SJCRH30 (cell line): ENCODE measurements at regions not wholly inside any gene's neighbourhood (a gene's known extent, or its start where the extent isn't known, plus 50 kb on each side); places are given as distances from the start of the nearest gene placed in this dataset.

Experiments used
- DNase-seq, 2 experiments: peaks; one replicate each; pipeline ENCODE4 v3.0.0-alpha.2; 2015 to 2020
- H3K27ac ChIP-seq: fragments of 250-450 bp; sonication (Bioruptor Pico); 2 replicates; pipeline ENCODE4 v1.5.1; 2020; ENCODE audit warnings: mild to moderate bottlenecking, moderate library complexity
- H3K27me3 ChIP-seq: fragments of 250-450 bp; sonication (Bioruptor Pico); 2 replicates; pipeline ENCODE4 v1.5.1; 2020; ENCODE audit warnings: mild to moderate bottlenecking, moderate library complexity
- H3K36me3 ChIP-seq: fragments of 250-450 bp; sonication (Bioruptor Pico); 2 replicates; pipeline ENCODE4 v1.5.1; 2020; ENCODE audit warnings: mild to moderate bottlenecking, moderate library complexity
- H3K4me1 ChIP-seq: fragments of 250-450 bp; sonication (Bioruptor Pico); 2 replicates; pipeline ENCODE4 v1.5.1; 2020; ENCODE audit warnings: mild to moderate bottlenecking, moderate library complexity
- H3K4me3 ChIP-seq: fragments of 250-450 bp; sonication (Bioruptor Pico); 2 replicates; pipeline ENCODE4 v1.5.1; 2020; ENCODE audit warnings: mild to moderate bottlenecking, moderate library complexity
- H3K9me3 ChIP-seq: fragments of 250-450 bp; sonication (Bioruptor Pico); replicated peaks from 2 replicates; pipeline ENCODE4 v1.5.1; 2020; ENCODE audit warnings: mild to moderate bottlenecking, moderate library complexity

GRCh38 chr5:68423154-68423811, 207.7 kb downstream of the PIK3R1 start:
- H3K4me1 ChIP-seq, result peaks cover 45% of the 10 kb centered on the region
- H3K36me3 ChIP-seq, result no peaks in the 10 kb centered on the region
- no peak for DNase-seq
- no peak overlapping the region for H3K27ac ChIP-seq
- no peaks in the 10 kb centered on the region for H3K9me3 ChIP-seq
- H3K4me3 ChIP-seq, result no peak overlapping the region
- H3K27me3 ChIP-seq, result no peaks in the 10 kb centered on the region

- no peaks in the 10 kb centered on the region for H3K36me3 ChIP-seq
- no peaks in the 10 kb centered on the region for H3K9me3 ChIP-seq
- H3K27ac ChIP-seq, result peak overlapping the region; percentile 49
- H3K27me3 ChIP-seq, result no peaks in the 10 kb centered on the region
- no peak overlapping the region for H3K4me3 ChIP-seq
- peaks cover 38% of the 10 kb centered on the region for H3K4me1 ChIP-seq
- DNase-seq, result peak; percentile 53 to 77
Observed at GRCh38 chr5:68424799-68425537, 209.4 kb downstream of the PIK3R1 start.

- Histone ChIP-seq H3K4me1 (peaks cover 25% of the 10 kb centered on the region), H3K36me3 (no peaks in the 10 kb centered on the region), H3K27ac (no peak overlapping the region), H3K27me3 (no peaks in the 10 kb centered on the region), H3K4me3 (no peak overlapping the region), H3K9me3 (no peaks in the 10 kb centered on the region)
- DNase-seq, result no peak
Observed at GRCh38 chr5:68426586-68426985, 211.0 kb downstream of the PIK3R1 start.

GRCh38 chr5:68428231-68428811, 212.8 kb downstream of the PIK3R1 start:
- no peak for DNase-seq

GRCh38 chr5:68429510-68429909, 214.0 kb downstream of the PIK3R1 start:
- DNase-seq, result no peak
- Histone ChIP-seq H3K27ac (no peak overlapping the region), H3K36me3 (no peaks in the 10 kb centered on the region), H3K4me3 (no peak overlapping the region), H3K9me3 (no peaks in the 10 kb centered on the region), H3K4me1 (peaks cover 26% of the 10 kb centered on the region), H3K27me3 (no peaks in the 10 kb centered on the region)

More at GRCh38 chr5:68428231-68428811, 212.8 kb downstream of the PIK3R1 start:
- no peak overlapping the region for H3K27ac ChIP-seq
- H3K36me3 ChIP-seq, result no peaks in the 10 kb centered on the region
- H3K9me3 ChIP-seq, result no peaks in the 10 kb centered on the region
- H3K4me1 ChIP-seq, result peaks cover 25% of the 10 kb centered on the region
- H3K4me3 ChIP-seq, result no peak overlapping the region
- H3K27me3 ChIP-seq, result no peaks in the 10 kb centered on the region

GRCh38 chr5:68430279-68430678, 214.7 kb downstream of the PIK3R1 start:
- no peak overlapping the region for H3K4me3 ChIP-seq
- H3K27me3 ChIP-seq, result no peaks in the 10 kb centered on the region
- no peak overlapping the region for H3K27ac ChIP-seq
- no peaks in the 10 kb centered on the region for H3K36me3 ChIP-seq
- H3K9me3 ChIP-seq, result no peaks in the 10 kb centered on the region
- peaks cover 18% of the 10 kb centered on the region for H3K4me1 ChIP-seq
- DNase-seq, result no peak

GRCh38 chr5:68431186-68431585, 215.6 kb downstream of the PIK3R1 start:
- no peak for DNase-seq
- H3K27me3 ChIP-seq, result no peaks in the 10 kb centered on the region
- peaks cover 9% of the 10 kb centered on the region for H3K4me1 ChIP-seq
- H3K36me3 ChIP-seq, result no peaks in the 10 kb centered on the region
- H3K27ac ChIP-seq, result no peak overlapping the region
- H3K4me3 ChIP-seq, result no peak overlapping the region
- H3K9me3 ChIP-seq, result no peaks in the 10 kb centered on the region

- H3K27me3 ChIP-seq, result no peaks in the 10 kb centered on the region
- no peaks in the 10 kb centered on the region for H3K36me3 ChIP-seq
- H3K27ac ChIP-seq, result no peak overlapping the region
- no peak overlapping the region for H3K4me3 ChIP-seq
- no peak for DNase-seq
- H3K4me1 ChIP-seq, result peaks cover 7% of the 10 kb centered on the region; the same call in 1 of the 2 replicates
- H3K9me3 ChIP-seq, result no peaks in the 10 kb centered on the region
Observed at GRCh38 chr5:68431601-68432337, 216.2 kb downstream of the PIK3R1 start.

- Histone ChIP-seq H3K4me3 (no peak overlapping the region), H3K4me1 (peaks cover 7% of the 10 kb centered on the region; the same call in 1 of the 2 replicates)
- no peak for DNase-seq
Observed at GRCh38 chr5:68432682-68433081, 217.1 kb downstream of the PIK3R1 start.

GRCh38 chr5:68433526-68433922, 218.0 kb downstream of the PIK3R1 start:
- no peak for DNase-seq
- Histone ChIP-seq H3K4me1 (peaks cover 7% of the 10 kb centered on the region; the same call in 1 of the 2 replicates), H3K27ac (peak overlapping the region; percentile 27; the same call in 1 of the 2 replicates)

More at GRCh38 chr5:68432682-68433081, 217.1 kb downstream of the PIK3R1 start:
- no peaks in the 10 kb centered on the region for H3K27me3 ChIP-seq
- H3K36me3 ChIP-seq, result no peaks in the 10 kb centered on the region
- H3K9me3 ChIP-seq, result no peaks in the 10 kb centered on the region
- H3K27ac ChIP-seq, result no peak overlapping the region

GRCh38 chr5:68433923-68434879, 218.6 kb downstream of the PIK3R1 start:
- H3K27ac ChIP-seq, result peak overlapping the region; percentile 27; the same call in 1 of the 2 replicates
- DNase-seq, result peak; percentile 52 to 53
- H3K27me3 ChIP-seq, result no peaks in the 10 kb centered on the region
- no peaks in the 10 kb centered on the region for H3K36me3 ChIP-seq
- peak overlapping the region; percentile 14; the same call in 1 of the 2 replicates for H3K4me3 ChIP-seq
- H3K4me1 ChIP-seq, result peaks cover 7% of the 10 kb centered on the region; the same call in 1 of the 2 replicates
- H3K9me3 ChIP-seq, result no peaks in the 10 kb centered on the region

More at GRCh38 chr5:68433526-68433922, 218.0 kb downstream of the PIK3R1 start:
- Histone ChIP-seq H3K36me3 (no peaks in the 10 kb centered on the region), H3K27me3 (no peaks in the 10 kb centered on the region), H3K9me3 (no peaks in the 10 kb centered on the region), H3K4me3 (no peak overlapping the region)

- H3K9me3 ChIP-seq, result no peaks in the 10 kb centered on the region
- no peaks in the 10 kb centered on the region for H3K36me3 ChIP-seq
- peaks cover 7% of the 10 kb centered on the region; the same call in 1 of the 2 replicates for H3K4me1 ChIP-seq
- no peaks in the 10 kb centered on the region for H3K27me3 ChIP-seq
- H3K27ac ChIP-seq, result no peak overlapping the region
- H3K4me3 ChIP-seq, result no peak overlapping the region
- DNase-seq, result no peak
Observed at GRCh38 chr5:68435611-68436010, 220.1 kb downstream of the PIK3R1 start.

- Histone ChIP-seq H3K4me3 (no peak overlapping the region), H3K27ac (no peak overlapping the region), H3K27me3 (no peaks in the 10 kb centered on the region), H3K9me3 (no peaks in the 10 kb centered on the region), H3K4me1 (peaks cover 7% of the 10 kb centered on the region; the same call in 1 of the 2 replicates), H3K36me3 (no peaks in the 10 kb centered on the region)
- DNase-seq, result peak; percentile 18 to 54
Observed at GRCh38 chr5:68436686-68437520, 221.3 kb downstream of the PIK3R1 start.
